Mesendoderm (in vitro differentiated cells): ENCODE measurements at regions not wholly inside any gene's neighbourhood (a gene's known extent, or its start where the extent isn't known, plus 50 kb on each side); places are given as distances from the start of the nearest gene placed in this dataset.
"Not testable (repeated sequence)": the region's sequence is repeated elsewhere in the genome, so short reads cannot be mapped to it uniquely, and the experiment has no call there.

ENCODE experiments used
- DNase-seq: peaks from one replicate; pipeline ENCODE4 v3.0.0; 2013
- H2AK5ac ChIP-seq: 2 replicates; pipeline ENCODE4 v1.6.1; 2013; ENCODE audit warnings: low read length, inconsistent platforms
- H2BK120ac ChIP-seq: 2 replicates; pipeline ENCODE4 v1.6.1; 2013; ENCODE audit warnings: low read depth, mild to moderate bottlenecking, low read length, moderate library complexity, mixed read lengths
- H2BK15ac ChIP-seq: replicated peaks from 2 replicates; pipeline ENCODE4 v1.6.1; 2013; ENCODE audit warnings: low read depth, mild to moderate bottlenecking, moderate library complexity
- H2BK5ac ChIP-seq: 2 replicates; pipeline ENCODE4 v1.6.1; 2013; ENCODE audit warnings: low read length, inconsistent platforms
- H3K18ac ChIP-seq: 2 replicates; pipeline ENCODE4 v1.6.1; 2013; ENCODE audit warnings: mild to moderate bottlenecking, low read length, mixed read lengths
- H3K23ac ChIP-seq: one replicate; pipeline ENCODE4 v1.6.1; 2013; ENCODE audit warnings: low read length
- H3K27ac ChIP-seq: 2 replicates; pipeline ENCODE4 v1.5.1; 2013; ENCODE audit warnings: low read depth, mild to moderate bottlenecking, inconsistent platforms, low read length, moderate library complexity
- H3K27me3 ChIP-seq: 2 replicates; pipeline ENCODE4 v1.6.1; 2013; ENCODE audit warnings: low read length, control low read depth, mild to moderate bottlenecking, inconsistent platforms; ENCODE audit not compliant: insufficient read depth, poor library complexity
- H3K36me3 ChIP-seq: 2 replicates; pipeline ENCODE4 v1.6.1; 2013; ENCODE audit warnings: low read length, inconsistent platforms; ENCODE audit not compliant: control insufficient read depth, insufficient read depth
- H3K4ac ChIP-seq: one replicate; pipeline ENCODE4 v1.6.1; 2013; ENCODE audit warnings: low read depth, mild to moderate bottlenecking, low read length, moderate library complexity
- H3K4me1 ChIP-seq: 2 replicates; pipeline ENCODE4 v1.6.1; 2013; ENCODE audit warnings: low read depth, low read length, inconsistent platforms; ENCODE audit not compliant: control insufficient read depth
- H3K4me2 ChIP-seq: 2 replicates; pipeline ENCODE4 v1.6.1; 2013; ENCODE audit warnings: low read length
- H3K4me3 ChIP-seq: 2 replicates; pipeline ENCODE4 v1.5.1; 2013; ENCODE audit warnings: mild to moderate bottlenecking, low read length
- H3K56ac ChIP-seq: one replicate; pipeline ENCODE4 v1.6.1; 2013; ENCODE audit warnings: low read length
- H3K79me1 ChIP-seq: 2 replicates; pipeline ENCODE4 v1.6.1; 2013; ENCODE audit warnings: low read length, inconsistent platforms
- H3K79me2 ChIP-seq: 2 replicates; pipeline ENCODE4 v1.6.1; 2013; ENCODE audit warnings: mild to moderate bottlenecking, low read length; ENCODE audit not compliant: control insufficient read depth, insufficient read depth
- H3K9ac ChIP-seq: 2 replicates; pipeline ENCODE4 v1.6.1; 2013; ENCODE audit warnings: low read length, inconsistent platforms
- H4K5ac ChIP-seq: one replicate; pipeline ENCODE4 v1.6.1; 2013; ENCODE audit warnings: low read length
- H4K8ac ChIP-seq: one replicate; pipeline ENCODE4 v1.6.1; 2013; ENCODE audit warnings: low read depth, mild to moderate bottlenecking, control low read depth, low read length, moderate library complexity
- WGBS: extraction: QIAGEN DNeasy Blood & Tissue Kit; methylation state at CpG from one replicate; pipeline ENCODE4 v1.1.7; 2013; ENCODE audit warnings: low lambda C conversion rate, missing lambda C conversion rate; ENCODE audit not compliant: insufficient coverage; ENCODE audit errors: extremely low coverage; 5-methylcytosine and 5-hydroxymethylcytosine counted together

GRCh38 chr1:176396604-176397395 is 66.2 kb upstream of the PAPPA2 start:
- not testable (repeated sequence) for H3K56ac ChIP-seq, H4K8ac ChIP-seq, H3K4me3 ChIP-seq, H2AK5ac ChIP-seq, H3K36me3 ChIP-seq, DNase-seq, H2BK5ac ChIP-seq, H3K4me1 ChIP-seq, H3K4ac ChIP-seq, H3K27me3 ChIP-seq, H3K4me2 ChIP-seq, H2BK15ac ChIP-seq, H2BK120ac ChIP-seq, H4K5ac ChIP-seq, H3K79me1 ChIP-seq, H3K9ac ChIP-seq, H3K79me2 ChIP-seq, H3K23ac ChIP-seq, H3K27ac ChIP-seq, H3K18ac ChIP-seq
- WGBS = no CpG with 5 or more reads among the region's 53 CpGs

- Histone ChIP-seq H3K27me3 (no peaks in the 10 kb centered on the region), H3K79me2 (no peaks in the 10 kb centered on the region), H3K18ac (no peak overlapping the region), H2BK5ac (no peak overlapping the region), H2BK15ac (no peak overlapping the region), H3K4me2 (no peak overlapping the region), H3K23ac (no peak overlapping the region), H3K56ac (no peak overlapping the region), H3K27ac (no peak overlapping the region), H3K36me3 (no peaks in the 10 kb centered on the region), H4K8ac (no peak overlapping the region), H3K4ac (no peak overlapping the region), H3K79me1 (no peaks in the 10 kb centered on the region), H4K5ac (no peak overlapping the region), H3K4me3 (no peak overlapping the region), H2BK120ac (no peak overlapping the region), H3K4me1 (no peaks in the 10 kb centered on the region), H3K9ac (no peak overlapping the region), H2AK5ac (no peak overlapping the region)
- no peak for DNase-seq
- no CpG with 5 or more reads among the region's 2 CpGs for WGBS
These were observed 71.4 kb upstream of the PAPPA2 start for GRCh38 chr1:176391621-176392020.

GRCh38 chr1:176384841-176385240 is 78.1 kb upstream of the PAPPA2 start:
- DNase-seq = no peak
- Histone ChIP-seq H3K56ac (no peak overlapping the region), H3K18ac (no peak overlapping the region), H4K8ac (no peak overlapping the region), H3K9ac (no peak overlapping the region), H2AK5ac (no peak overlapping the region), H3K27me3 (no peaks in the 10 kb centered on the region), H3K36me3 (no peaks in the 10 kb centered on the region), H2BK15ac (no peak overlapping the region), H3K4me1 (no peaks in the 10 kb centered on the region), H3K4me2 (no peak overlapping the region), H2BK5ac (no peak overlapping the region), H4K5ac (no peak overlapping the region), H2BK120ac (no peak overlapping the region), H3K79me1 (no peaks in the 10 kb centered on the region), H3K27ac (no peak overlapping the region), H3K4me3 (no peak overlapping the region), H3K4ac (no peak overlapping the region), H3K23ac (no peak overlapping the region), H3K79me2 (no peaks in the 10 kb centered on the region)

GRCh38 chr1:176382163-176382562 is 80.8 kb upstream of the PAPPA2 start:
- Histone ChIP-seq H2BK120ac (no peak overlapping the region), H3K23ac (no peak overlapping the region), H3K79me2 (no peaks in the 10 kb centered on the region), H2BK15ac (no peak overlapping the region), H3K27ac (no peak overlapping the region), H3K9ac (no peak overlapping the region), H3K4ac (no peak overlapping the region), H3K79me1 (no peaks in the 10 kb centered on the region), H3K27me3 (no peaks in the 10 kb centered on the region), H3K56ac (no peak overlapping the region), H2BK5ac (no peak overlapping the region), H3K4me3 (no peak overlapping the region), H3K4me1 (no peaks in the 10 kb centered on the region), H3K18ac (no peak overlapping the region), H4K8ac (no peak overlapping the region), H2AK5ac (no peak overlapping the region), H4K5ac (no peak overlapping the region), H3K36me3 (no peaks in the 10 kb centered on the region), H3K4me2 (no peak overlapping the region)
- no CpG with 5 or more reads among the region's 1 CpG for WGBS
- DNase-seq = no peak

- Histone ChIP-seq H3K4me2 (no peak overlapping the region), H3K9ac (no peak overlapping the region), H3K4me1 (no peaks in the 10 kb centered on the region), H4K5ac (no peak overlapping the region), H2BK15ac (no peak overlapping the region), H2BK5ac (no peak overlapping the region), H3K18ac (no peak overlapping the region), H3K36me3 (no peaks in the 10 kb centered on the region), H3K23ac (no peak overlapping the region), H3K56ac (no peak overlapping the region), H3K4ac (no peak overlapping the region), H3K27ac (no peak overlapping the region), H3K27me3 (no peaks in the 10 kb centered on the region), H2BK120ac (no peak overlapping the region), H3K79me2 (no peaks in the 10 kb centered on the region), H2AK5ac (no peak overlapping the region), H3K79me1 (no peaks in the 10 kb centered on the region), H3K4me3 (no peak overlapping the region), H4K8ac (no peak overlapping the region)
- no CpG with 5 or more reads among the region's 5 CpGs for WGBS
- DNase-seq = no peak
These were observed 83.2 kb upstream of the PAPPA2 start for GRCh38 chr1:176379626-176380339.
